ENCODE measurements at regions not wholly inside any gene's neighbourhood (a gene's known extent, or its start where the extent isn't known, plus 50 kb on each side); places are given as distances from the start of the nearest gene placed in this dataset.
"Not testable (repeated sequence)": the region's sequence is repeated elsewhere in the genome, so short reads cannot be mapped to it uniquely, and the experiment has no call there.

- peak overlapping the region in 2 of 3 donors; percentile 52 to 53 for H3K4me3 ChIP-seq (ENCODE audit: low read depth in 1 of 3, low read length in 3 of 3)
- peak overlapping the region; percentile 27 to 46 (median 36) for H3K27ac ChIP-seq (ENCODE audit: low read depth in 1 of 3, low read length in 2 of 3)
- no peak for FAIRE-seq
Measured at GRCh38 chr14:89702073-89702875, 252.3 kb downstream of the EFCAB11 start.

GRCh38 chr14:89701211-89702043 is 253.1 kb downstream of the EFCAB11 start:
- DNase-seq (peak; percentile 79 to 90), FAIRE-seq (no peak)
- 5 to 12% (median 9%) methylated on average over 42 to 81 of the region's 81 CpGs for WGBS, 3 donors
- Histone ChIP-seq H3K36me3 (ENCODE audit: control insufficient read depth in 3 of 3, insufficient read depth in 2 of 3, low read depth in 1 of 3, low read length in 3 of 3) (no peaks in the 10 kb centered on the region), H3K27ac (ENCODE audit: low read depth in 1 of 3, low read length in 2 of 3) (peak overlapping the region; percentile 27 to 47 (median 46)), H3K4me3 (ENCODE audit: low read depth in 1 of 3, low read length in 3 of 3) (peak overlapping the region; percentile 47 to 65 (median 53)), H3K27me3 (ENCODE audit: control insufficient read depth in 3 of 3, insufficient read depth in 3 of 3, low read length in 3 of 3) (no peaks in the 10 kb centered on the region), H3K4me1 (ENCODE audit: control insufficient read depth in 3 of 3, insufficient read depth in 2 of 3, low read depth in 1 of 3, low read length in 2 of 3) (peaks cover 2 to 11% (median 4%) of the 10 kb centered on the region in 3 donors), H3K9me3 (ENCODE audit: control insufficient read depth in 2 of 2, insufficient read depth in 1 of 2, low read depth in 1 of 2, low read length in 1 of 2) (peaks cover 0 to 17% of the 10 kb centered on the region in 2 donors)

More at GRCh38 chr14:89702073-89702875, 252.3 kb downstream of the EFCAB11 start:
- no peak for DNase-seq
- H3K9me3 ChIP-seq (ENCODE audit: control insufficient read depth in 2 of 2, insufficient read depth in 1 of 2, low read depth in 1 of 2, low read length in 1 of 2), result peaks cover 0 to 12% of the 10 kb centered on the region in 2 donors
- 41 to 46% (median 43%) methylated on average over 6 of the region's 6 CpGs for WGBS, 3 donors
- H3K4me1 ChIP-seq (ENCODE audit: control insufficient read depth in 3 of 3, insufficient read depth in 2 of 3, low read depth in 1 of 3, low read length in 2 of 3), result peaks cover 2 to 11% (median 4%) of the 10 kb centered on the region in 3 donors
- no peaks in the 10 kb centered on the region for H3K36me3 ChIP-seq (ENCODE audit: control insufficient read depth in 3 of 3, insufficient read depth in 2 of 3, low read depth in 1 of 3, low read length in 3 of 3)
- H3K27me3 ChIP-seq (ENCODE audit: control insufficient read depth in 3 of 3, insufficient read depth in 3 of 3, low read length in 3 of 3), result no peaks in the 10 kb centered on the region

GRCh38 chr14:89700801-89701200 is 253.7 kb downstream of the EFCAB11 start:
- peaks cover 0 to 17% of the 10 kb centered on the region in 2 donors for H3K9me3 ChIP-seq (ENCODE audit: control insufficient read depth in 2 of 2, insufficient read depth in 1 of 2, low read depth in 1 of 2, low read length in 1 of 2)
- H3K27ac ChIP-seq (ENCODE audit: low read depth in 1 of 3, low read length in 2 of 3), result peak overlapping the region in 1 of 3 donors; percentile 38
- no peak for FAIRE-seq
- no peak for DNase-seq
- H3K4me1 ChIP-seq (ENCODE audit: control insufficient read depth in 3 of 3, insufficient read depth in 2 of 3, low read depth in 1 of 3, low read length in 2 of 3), result peaks cover 2 to 11% (median 4%) of the 10 kb centered on the region in 3 donors
- 59 to 80% (median 73%) methylated on average over 12 of the region's 12 CpGs for WGBS, 3 donors
- H3K27me3 ChIP-seq (ENCODE audit: control insufficient read depth in 3 of 3, insufficient read depth in 3 of 3, low read length in 3 of 3), result no peaks in the 10 kb centered on the region
- no peaks in the 10 kb centered on the region for H3K36me3 ChIP-seq (ENCODE audit: control insufficient read depth in 3 of 3, insufficient read depth in 2 of 3, low read depth in 1 of 3, low read length in 3 of 3)
- peak overlapping the region in 1 of 3 donors; percentile 65 for H3K4me3 ChIP-seq (ENCODE audit: low read depth in 1 of 3, low read length in 3 of 3)

- WGBS, 3 donors, result 10 to 48% (median 40%) methylated on average over 6 of the region's 6 CpGs
- Histone ChIP-seq H3K36me3 (ENCODE audit: control insufficient read depth in 3 of 3, insufficient read depth in 2 of 3, low read depth in 1 of 3, low read length in 3 of 3) (no peaks in the 10 kb centered on the region), H3K4me3 (ENCODE audit: low read depth in 1 of 3, low read length in 3 of 3) (no peak overlapping the region), H3K4me1 (ENCODE audit: control insufficient read depth in 3 of 3, insufficient read depth in 2 of 3, low read depth in 1 of 3, low read length in 2 of 3) (peaks cover 2 to 11% (median 4%) of the 10 kb centered on the region in 3 donors), H3K9me3 (ENCODE audit: control insufficient read depth in 2 of 2, insufficient read depth in 1 of 2, low read depth in 1 of 2, low read length in 1 of 2) (peaks cover 0 to 17% of the 10 kb centered on the region in 2 donors), H3K27me3 (ENCODE audit: control insufficient read depth in 3 of 3, insufficient read depth in 3 of 3, low read length in 3 of 3) (no peaks in the 10 kb centered on the region), H3K27ac (ENCODE audit: low read depth in 1 of 3, low read length in 2 of 3) (no peak overlapping the region)
- FAIRE-seq, result no peak
- DNase-seq, result peak; percentile 63 to 85
Measured at GRCh38 chr14:89699071-89699470, 255.5 kb downstream of the EFCAB11 start.

- H3K4me3 ChIP-seq (ENCODE audit: low read depth in 1 of 3, low read length in 3 of 3), result no peak overlapping the region
- DNase-seq (no peak), FAIRE-seq (no peak)
- H3K9me3 ChIP-seq (ENCODE audit: control insufficient read depth in 2 of 2, insufficient read depth in 1 of 2, low read depth in 1 of 2, low read length in 1 of 2), result peaks cover 0 to 10% of the 10 kb centered on the region in 2 donors
- 82 to 92% (median 89%) methylated on average over 8 of the region's 8 CpGs for WGBS, 3 donors
- peaks cover 2 to 11% (median 4%) of the 10 kb centered on the region in 3 donors for H3K4me1 ChIP-seq (ENCODE audit: control insufficient read depth in 3 of 3, insufficient read depth in 2 of 3, low read depth in 1 of 3, low read length in 2 of 3)
- no peak overlapping the region for H3K27ac ChIP-seq (ENCODE audit: low read depth in 1 of 3, low read length in 2 of 3)
- H3K27me3 ChIP-seq (ENCODE audit: control insufficient read depth in 3 of 3, insufficient read depth in 3 of 3, low read length in 3 of 3), result no peaks in the 10 kb centered on the region
- no peaks in the 10 kb centered on the region for H3K36me3 ChIP-seq (ENCODE audit: control insufficient read depth in 3 of 3, insufficient read depth in 2 of 3, low read depth in 1 of 3, low read length in 3 of 3)
Measured at GRCh38 chr14:89697281-89698060, 257.1 kb downstream of the EFCAB11 start.

- FAIRE-seq, result no peak
Measured at GRCh38 chr14:89695846-89696245, 258.7 kb downstream of the EFCAB11 start.

GRCh38 chr14:89690139-89690538 is 264.4 kb downstream of the EFCAB11 start:
- Histone ChIP-seq H3K4me1 (ENCODE audit: control insufficient read depth in 3 of 3, insufficient read depth in 2 of 3, low read depth in 1 of 3, low read length in 2 of 3) (no peaks in the 10 kb centered on the region), H3K27ac (ENCODE audit: low read depth in 1 of 3, low read length in 2 of 3) (no peak overlapping the region), H3K9me3 (ENCODE audit: control insufficient read depth in 2 of 2, insufficient read depth in 1 of 2, low read depth in 1 of 2, low read length in 1 of 2) (no peaks in the 10 kb centered on the region), H3K27me3 (ENCODE audit: control insufficient read depth in 3 of 3, insufficient read depth in 3 of 3, low read length in 3 of 3) (no peaks in the 10 kb centered on the region), H3K36me3 (ENCODE audit: control insufficient read depth in 3 of 3, insufficient read depth in 2 of 3, low read depth in 1 of 3, low read length in 3 of 3) (no peaks in the 10 kb centered on the region), H3K4me3 (ENCODE audit: low read depth in 1 of 3, low read length in 3 of 3) (no peak overlapping the region)
- 74 to 93% (median 81%) methylated on average over 7 of the region's 7 CpGs for WGBS, 3 donors
- FAIRE-seq (no peak), DNase-seq (no peak)

More at GRCh38 chr14:89695846-89696245, 258.7 kb downstream of the EFCAB11 start:
- peaks cover 0 to 2% (median under 1%) of the 10 kb centered on the region in 3 donors for H3K4me1 ChIP-seq (ENCODE audit: control insufficient read depth in 3 of 3, insufficient read depth in 2 of 3, low read depth in 1 of 3, low read length in 2 of 3)
- no peak overlapping the region for H3K4me3 ChIP-seq (ENCODE audit: low read depth in 1 of 3, low read length in 3 of 3)
- H3K27ac ChIP-seq (ENCODE audit: low read depth in 1 of 3, low read length in 2 of 3), result no peak overlapping the region
- peaks cover 0 to 10% of the 10 kb centered on the region in 2 donors for H3K9me3 ChIP-seq (ENCODE audit: control insufficient read depth in 2 of 2, insufficient read depth in 1 of 2, low read depth in 1 of 2, low read length in 1 of 2)
- H3K27me3 ChIP-seq (ENCODE audit: control insufficient read depth in 3 of 3, insufficient read depth in 3 of 3, low read length in 3 of 3), result no peaks in the 10 kb centered on the region
- no peaks in the 10 kb centered on the region for H3K36me3 ChIP-seq (ENCODE audit: control insufficient read depth in 3 of 3, insufficient read depth in 2 of 3, low read depth in 1 of 3, low read length in 3 of 3)
- 87 to 94% (median 91%) methylated on average over 2 of the region's 2 CpGs for WGBS, 3 donors
- no peak for DNase-seq

- H3K27me3 ChIP-seq (ENCODE audit: control insufficient read depth in 3 of 3, insufficient read depth in 3 of 3, low read length in 3 of 3); FAIRE-seq; DNase-seq; H3K4me3 ChIP-seq (ENCODE audit: low read depth in 1 of 3, low read length in 3 of 3); H3K4me1 ChIP-seq (ENCODE audit: control insufficient read depth in 3 of 3, insufficient read depth in 2 of 3, low read depth in 1 of 3, low read length in 2 of 3); H3K9me3 ChIP-seq (ENCODE audit: control insufficient read depth in 2 of 2, insufficient read depth in 1 of 2, low read depth in 1 of 2, low read length in 1 of 2); H3K36me3 ChIP-seq (ENCODE audit: control insufficient read depth in 3 of 3, insufficient read depth in 2 of 3, low read depth in 1 of 3, low read length in 3 of 3); H3K27ac ChIP-seq (ENCODE audit: low read depth in 1 of 3, low read length in 2 of 3): not testable (repeated sequence)
- 75 to 84% (median 80%) methylated on average over 7 of the region's 7 CpGs for WGBS, 3 donors
Measured at GRCh38 chr14:89689711-89690110, 264.8 kb downstream of the EFCAB11 start.
